ENCODE measurements at regions not wholly inside any gene's neighbourhood (a gene's known extent, or its start where the extent isn't known, plus 50 kb on each side); places are given as distances from the start of the nearest gene placed in this dataset.

DNA sequence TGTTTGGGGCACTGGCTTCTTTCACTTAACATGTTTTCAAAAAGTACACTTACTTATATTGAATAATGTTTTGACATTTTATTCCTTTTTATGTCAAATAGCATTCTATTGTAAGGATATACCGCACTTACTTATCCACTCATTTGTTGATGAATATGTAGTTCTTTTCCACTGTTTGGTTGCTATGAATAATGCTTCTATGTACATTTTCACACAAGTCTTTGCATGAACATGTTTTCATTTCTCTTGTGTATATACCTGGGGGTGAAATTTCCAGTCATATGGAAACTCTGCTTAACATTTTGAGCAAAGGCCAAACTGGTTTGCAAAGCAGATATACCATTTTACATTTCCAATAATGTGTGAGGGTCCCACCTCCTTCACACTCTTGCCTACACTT, 202.3 kb upstream of the GGTLC1 start:
- TF ChIP-seq, protein P1, sequence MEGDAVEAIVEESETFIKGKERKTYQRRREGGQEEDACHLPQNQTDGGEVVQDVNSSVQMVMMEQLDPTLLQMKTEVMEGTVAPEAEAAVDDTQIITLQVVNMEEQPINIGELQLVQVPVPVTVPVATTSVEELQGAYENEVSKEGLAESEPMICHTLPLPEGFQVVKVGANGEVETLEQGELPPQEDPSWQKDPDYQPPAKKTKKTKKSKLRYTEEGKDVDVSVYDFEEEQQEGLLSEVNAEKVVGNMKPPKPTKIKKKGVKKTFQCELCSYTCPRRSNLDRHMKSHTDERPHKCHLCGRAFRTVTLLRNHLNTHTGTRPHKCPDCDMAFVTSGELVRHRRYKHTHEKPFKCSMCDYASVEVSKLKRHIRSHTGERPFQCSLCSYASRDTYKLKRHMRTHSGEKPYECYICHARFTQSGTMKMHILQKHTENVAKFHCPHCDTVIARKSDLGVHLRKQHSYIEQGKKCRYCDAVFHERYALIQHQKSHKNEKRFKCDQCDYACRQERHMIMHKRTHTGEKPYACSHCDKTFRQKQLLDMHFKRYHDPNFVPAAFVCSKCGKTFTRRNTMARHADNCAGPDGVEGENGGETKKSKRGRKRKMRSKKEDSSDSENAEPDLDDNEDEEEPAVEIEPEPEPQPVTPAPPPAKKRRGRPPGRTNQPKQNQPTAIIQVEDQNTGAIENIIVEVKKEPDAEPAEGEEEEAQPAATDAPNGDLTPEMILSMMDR (IDR thresholded peaks at IDR 0.05): no peak
- no peak for TF ChIP-seq POLR2A (IDR thresholded peaks at IDR 0.05)

All from vagina (tissue), 2 donors.